Stomach (tissue), 4 donors: ENCODE measurements at regions not wholly inside any gene's neighbourhood (a gene's known extent, or its start where the extent isn't known, plus 50 kb on each side); places are given as distances from the start of the nearest gene placed in this dataset.

ENCODE experiments used
- EP300 ChIP-seq: sonication (generic); formaldehyde crosslinking; IDR thresholded peaks from one replicate; pipeline ENCODE4 v1.6.1; 2017; ENCODE audit warnings: antibody characterized with exemption
- POLR2A ChIP-seq, 4 donors: fragments of 450-650 bp; IDR thresholded peaks; one replicate each; pipeline ENCODE4 v1.6.1; 2016; ENCODE audit warnings: antibody characterized with exemption in 4 of 4, control low read depth in 2 of 4, mild to moderate bottlenecking in 1 of 4, moderate library complexity in 1 of 4
- POLR2AphosphoS5 ChIP-seq, 3 donors: sonication (generic); formaldehyde crosslinking; IDR thresholded peaks; one replicate each; pipeline ENCODE4 v1.6.1; 2016; ENCODE audit warnings: antibody characterized with exemption in 3 of 3
- TF ChIP-seq, protein P1 (sequence below), 7 experiments: fragments of 450-650 bp in 4 of 7; fragments of 200-600 bp in 3 of 7; sonication (generic) in 3 of 7; IDR thresholded peaks; one replicate each; pipeline ENCODE4 v1.5.1; 2016 to 2019; ENCODE audit warnings: antibody characterized with exemption in 7 of 7, control low read depth in 2 of 7, mild to moderate bottlenecking in 1 of 7

DNA sequence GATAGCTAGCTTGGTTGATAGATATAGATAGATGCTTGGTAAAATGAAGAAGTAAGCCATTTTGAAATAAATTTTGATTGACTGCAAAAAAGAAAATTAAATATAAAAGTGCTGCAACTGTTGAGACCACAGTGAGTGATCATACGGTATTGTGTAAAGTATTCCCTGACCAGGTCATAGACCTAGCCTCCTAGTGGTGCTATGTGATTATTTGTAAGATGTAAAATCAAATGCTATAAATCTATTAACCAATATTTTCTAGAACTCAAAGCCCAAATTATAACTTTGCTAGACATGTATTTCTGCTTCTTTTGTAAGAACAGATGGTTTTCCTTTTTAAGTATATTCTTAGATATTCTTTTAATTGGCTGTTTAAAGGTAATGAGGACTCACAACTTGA is 480.2 kb upstream of the PTPRD start:
- TF ChIP-seq, protein P1, sequence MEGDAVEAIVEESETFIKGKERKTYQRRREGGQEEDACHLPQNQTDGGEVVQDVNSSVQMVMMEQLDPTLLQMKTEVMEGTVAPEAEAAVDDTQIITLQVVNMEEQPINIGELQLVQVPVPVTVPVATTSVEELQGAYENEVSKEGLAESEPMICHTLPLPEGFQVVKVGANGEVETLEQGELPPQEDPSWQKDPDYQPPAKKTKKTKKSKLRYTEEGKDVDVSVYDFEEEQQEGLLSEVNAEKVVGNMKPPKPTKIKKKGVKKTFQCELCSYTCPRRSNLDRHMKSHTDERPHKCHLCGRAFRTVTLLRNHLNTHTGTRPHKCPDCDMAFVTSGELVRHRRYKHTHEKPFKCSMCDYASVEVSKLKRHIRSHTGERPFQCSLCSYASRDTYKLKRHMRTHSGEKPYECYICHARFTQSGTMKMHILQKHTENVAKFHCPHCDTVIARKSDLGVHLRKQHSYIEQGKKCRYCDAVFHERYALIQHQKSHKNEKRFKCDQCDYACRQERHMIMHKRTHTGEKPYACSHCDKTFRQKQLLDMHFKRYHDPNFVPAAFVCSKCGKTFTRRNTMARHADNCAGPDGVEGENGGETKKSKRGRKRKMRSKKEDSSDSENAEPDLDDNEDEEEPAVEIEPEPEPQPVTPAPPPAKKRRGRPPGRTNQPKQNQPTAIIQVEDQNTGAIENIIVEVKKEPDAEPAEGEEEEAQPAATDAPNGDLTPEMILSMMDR (IDR thresholded peaks at IDR 0.05): no peak
- TF ChIP-seq POLR2AphosphoS5 (IDR thresholded peaks at IDR 0.05) (no peak), EP300 (no peak), POLR2A (IDR thresholded peaks at IDR 0.05) (no peak)
